Esophagus squamous epithelium (tissue), 4 donors: ENCODE measurements at regions not wholly inside any gene's neighbourhood (a gene's known extent, or its start where the extent isn't known, plus 50 kb on each side); places are given as distances from the start of the nearest gene placed in this dataset.

Experiments used
- POLR2A ChIP-seq, 4 donors: fragments of 450-650 bp; IDR thresholded peaks; one replicate each; pipeline ENCODE4 v1.6.1; 2017; ENCODE audit warnings: antibody characterized with exemption in 4 of 4, mild to moderate bottlenecking in 4 of 4, moderate library complexity in 3 of 4
- TF ChIP-seq, protein P1 (sequence below), 6 experiments: fragments of 450-650 bp in 4 of 6; fragments of 200-600 bp in 2 of 6; sonication (generic) in 2 of 6; IDR thresholded peaks; one replicate each; pipeline ENCODE4 v1.5.1; 2016 to 2019; ENCODE audit warnings: antibody characterized with exemption in 6 of 6, mild to moderate bottlenecking in 4 of 6, moderate library complexity in 4 of 6

- TF ChIP-seq, protein P1, sequence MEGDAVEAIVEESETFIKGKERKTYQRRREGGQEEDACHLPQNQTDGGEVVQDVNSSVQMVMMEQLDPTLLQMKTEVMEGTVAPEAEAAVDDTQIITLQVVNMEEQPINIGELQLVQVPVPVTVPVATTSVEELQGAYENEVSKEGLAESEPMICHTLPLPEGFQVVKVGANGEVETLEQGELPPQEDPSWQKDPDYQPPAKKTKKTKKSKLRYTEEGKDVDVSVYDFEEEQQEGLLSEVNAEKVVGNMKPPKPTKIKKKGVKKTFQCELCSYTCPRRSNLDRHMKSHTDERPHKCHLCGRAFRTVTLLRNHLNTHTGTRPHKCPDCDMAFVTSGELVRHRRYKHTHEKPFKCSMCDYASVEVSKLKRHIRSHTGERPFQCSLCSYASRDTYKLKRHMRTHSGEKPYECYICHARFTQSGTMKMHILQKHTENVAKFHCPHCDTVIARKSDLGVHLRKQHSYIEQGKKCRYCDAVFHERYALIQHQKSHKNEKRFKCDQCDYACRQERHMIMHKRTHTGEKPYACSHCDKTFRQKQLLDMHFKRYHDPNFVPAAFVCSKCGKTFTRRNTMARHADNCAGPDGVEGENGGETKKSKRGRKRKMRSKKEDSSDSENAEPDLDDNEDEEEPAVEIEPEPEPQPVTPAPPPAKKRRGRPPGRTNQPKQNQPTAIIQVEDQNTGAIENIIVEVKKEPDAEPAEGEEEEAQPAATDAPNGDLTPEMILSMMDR (IDR thresholded peaks at IDR 0.05): no peak
- no peak for TF ChIP-seq POLR2A (IDR thresholded peaks at IDR 0.05)
These were observed 70.3 kb upstream of the CTLA4 start for GRCh38 chr2:203797276-203797675.
